ENCODE measurements at regions not wholly inside any gene's neighbourhood (a gene's known extent, or its start where the extent isn't known, plus 50 kb on each side); places are given as distances from the start of the nearest gene placed in this dataset.

DNA sequence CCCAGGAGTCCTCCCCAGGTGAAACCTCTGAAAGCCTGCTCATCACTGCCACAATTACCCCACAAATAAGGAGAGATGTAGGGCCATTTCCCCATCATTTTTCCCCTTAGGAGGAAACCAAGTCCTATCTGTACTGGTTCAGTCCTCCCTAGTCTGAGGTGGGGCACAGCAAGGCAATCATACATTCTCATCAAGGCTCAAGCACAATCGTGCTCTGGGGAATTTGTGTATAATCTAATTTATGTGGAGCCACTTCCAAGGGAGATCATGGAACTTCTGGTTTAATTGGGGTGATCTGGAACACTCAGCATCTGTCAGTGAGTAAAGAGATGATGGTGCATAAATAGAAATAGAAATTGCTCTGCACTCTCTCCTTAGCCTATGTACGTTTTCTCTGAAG is 546.9 kb downstream of the IGSF11 start:
- Mint-ChIP-seq H3K27ac (no peak overlapping the region), H3K4me3 (no peak overlapping the region), H3K27me3 (no peaks in the 10 kb centered on the region), H3K36me3 (ENCODE audit: low read depth) (no peaks in the 10 kb centered on the region), H3K4me1 (ENCODE audit: low read depth) (no peaks in the 10 kb centered on the region), H3K9me3 (no peaks in the 10 kb centered on the region)
- Histone ChIP-seq H3K9me3 (ENCODE audit: control insufficient read depth in 1 of 2, insufficient read depth in 1 of 2, low read length in 2 of 2) (peaks cover 0 to 7% of the 10 kb centered on the region in 2 experiments), H3K27me3 (ENCODE audit: control insufficient read depth in 1 of 2, insufficient read depth in 2 of 2, low read length in 2 of 2) (no peaks in the 10 kb centered on the region), H3K27ac (ENCODE audit: low read depth in 1 of 2, low read length in 2 of 2) (no peak overlapping the region), H3K36me3 (ENCODE audit: insufficient read depth, low read length) (no peaks in the 10 kb centered on the region), H3K4me3 (ENCODE audit: low read length) (no peak overlapping the region), H3K4me1 (ENCODE audit: insufficient read depth, low read length) (no peaks in the 10 kb centered on the region)
- intact Hi-C loops (cut with DNase I, micrococcal nuclease): no loop called here
- ChIA-PET POLR2A (no interaction called here), CTCF (no interaction called here)
- no peak for TF ChIP-seq CTCF (IDR thresholded peaks at IDR 0.05)
- no peak for DNase-seq
- ATAC-seq (ENCODE audit: poor library complexity): no peak

DNA sequence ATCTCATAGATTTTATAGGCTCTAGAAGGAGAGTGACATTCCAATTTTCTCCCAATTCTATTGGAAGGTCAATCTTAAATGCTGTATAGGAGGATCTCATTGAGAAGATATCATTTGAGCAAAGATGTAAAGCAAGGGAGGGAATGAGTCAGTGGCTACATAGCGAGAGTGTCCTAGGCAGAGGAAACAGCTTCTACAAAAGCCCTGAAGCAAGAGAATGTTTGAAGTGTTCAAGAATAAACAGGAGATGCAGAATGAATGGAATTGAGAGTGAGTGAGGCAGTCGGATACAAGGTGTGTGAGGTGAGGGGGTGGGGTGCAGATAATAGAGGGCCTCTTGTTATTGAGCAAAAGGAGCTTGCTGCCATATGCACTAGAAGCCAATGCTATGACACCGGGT is 545.9 kb downstream of the IGSF11 start:
- Histone ChIP-seq H3K9me3 (ENCODE audit: control insufficient read depth in 1 of 2, insufficient read depth in 1 of 2, low read length in 2 of 2) (peaks cover 0 to 7% of the 10 kb centered on the region in 2 experiments), H3K27ac (ENCODE audit: low read depth in 1 of 2, low read length in 2 of 2) (no peak overlapping the region), H3K4me3 (ENCODE audit: low read length) (no peak overlapping the region), H3K36me3 (ENCODE audit: insufficient read depth, low read length) (no peaks in the 10 kb centered on the region), H3K27me3 (ENCODE audit: control insufficient read depth in 1 of 2, insufficient read depth in 2 of 2, low read length in 2 of 2) (no peaks in the 10 kb centered on the region), H3K4me1 (ENCODE audit: insufficient read depth, low read length) (no peaks in the 10 kb centered on the region)
- ChIA-PET CTCF (no interaction called here), POLR2A (no interaction called here)
- Mint-ChIP-seq H3K4me1 (ENCODE audit: low read depth) (no peaks in the 10 kb centered on the region), H3K9me3 (no peaks in the 10 kb centered on the region), H3K4me3 (no peak overlapping the region), H3K36me3 (ENCODE audit: low read depth) (no peaks in the 10 kb centered on the region), H3K27me3 (no peaks in the 10 kb centered on the region), H3K27ac (no peak overlapping the region)
- no peak for DNase-seq
- TF ChIP-seq CTCF (IDR thresholded peaks at IDR 0.05): no peak
- intact Hi-C loops (cut with DNase I, micrococcal nuclease): no loop called here
- no peak for ATAC-seq (ENCODE audit: poor library complexity)

DNA sequence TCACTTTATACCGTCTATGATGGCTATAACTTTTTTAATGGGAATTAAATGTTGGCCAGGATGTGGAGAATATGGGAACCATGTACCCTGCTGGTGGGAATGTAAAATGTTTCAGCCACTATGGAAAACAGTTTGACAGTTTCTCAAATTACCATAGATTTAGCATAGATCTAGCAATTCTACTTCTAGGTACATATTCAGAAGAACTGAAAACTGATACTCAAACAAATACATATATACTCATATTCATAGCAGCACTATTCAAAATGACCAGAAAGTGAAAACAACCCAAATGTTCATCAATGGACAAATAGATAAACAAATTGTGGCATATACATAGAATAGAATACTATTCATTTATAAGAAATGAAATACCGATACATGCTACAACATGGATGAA is 539.4 kb downstream of the IGSF11 start:
- no peak for TF ChIP-seq CTCF (IDR thresholded peaks at IDR 0.05)
- no peak for DNase-seq
- Mint-ChIP-seq H3K27me3 (no peaks in the 10 kb centered on the region), H3K27ac (no peak overlapping the region), H3K9me3 (peaks cover 2% of the 10 kb centered on the region), H3K4me3 (no peak overlapping the region), H3K36me3 (ENCODE audit: low read depth) (no peaks in the 10 kb centered on the region), H3K4me1 (ENCODE audit: low read depth) (no peaks in the 10 kb centered on the region)
- Histone ChIP-seq H3K9me3 (ENCODE audit: control insufficient read depth in 1 of 2, insufficient read depth in 1 of 2, low read length in 2 of 2) (peaks cover 0 to 5% of the 10 kb centered on the region in 2 experiments), H3K27ac (ENCODE audit: low read depth in 1 of 2, low read length in 2 of 2) (no peak overlapping the region), H3K27me3 (ENCODE audit: control insufficient read depth in 1 of 2, insufficient read depth in 2 of 2, low read length in 2 of 2) (no peaks in the 10 kb centered on the region), H3K36me3 (ENCODE audit: insufficient read depth, low read length) (no peaks in the 10 kb centered on the region), H3K4me3 (ENCODE audit: low read length) (no peak overlapping the region), H3K4me1 (ENCODE audit: insufficient read depth, low read length) (no peaks in the 10 kb centered on the region)
- POLR2A ChIA-PET: no interaction called here
- CTCF ChIA-PET: no interaction called here
- ATAC-seq (ENCODE audit: poor library complexity): no peak
- intact Hi-C loops (cut with DNase I, micrococcal nuclease): no loop called here

Data from CD4-positive, alpha-beta T cell (primary cell).